ENCODE measurements at regions not wholly inside any gene's neighbourhood (a gene's known extent, or its start where the extent isn't known, plus 50 kb on each side); places are given as distances from the start of the nearest gene placed in this dataset.

DNA sequence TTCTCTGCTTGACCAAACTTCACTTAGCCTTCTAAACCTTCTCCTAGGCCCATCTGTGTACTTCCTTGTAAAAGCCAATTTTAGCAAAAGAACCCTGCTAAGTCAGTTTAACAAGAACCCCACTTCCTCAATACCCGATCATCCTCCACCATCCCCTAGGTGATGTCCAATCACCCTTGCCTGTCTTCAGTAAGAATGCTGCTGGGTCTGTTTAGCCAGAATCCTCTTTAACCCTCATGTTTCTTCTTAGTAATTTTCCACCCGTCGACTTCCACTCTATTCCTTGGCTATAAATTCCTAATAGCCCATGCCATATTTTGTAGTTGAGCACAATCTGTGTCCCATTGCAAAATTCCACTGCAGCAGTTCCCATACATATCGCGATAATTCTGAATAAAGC, 780.0 kb upstream of the RAB6C start:
- TF ChIP-seq, protein P1, sequence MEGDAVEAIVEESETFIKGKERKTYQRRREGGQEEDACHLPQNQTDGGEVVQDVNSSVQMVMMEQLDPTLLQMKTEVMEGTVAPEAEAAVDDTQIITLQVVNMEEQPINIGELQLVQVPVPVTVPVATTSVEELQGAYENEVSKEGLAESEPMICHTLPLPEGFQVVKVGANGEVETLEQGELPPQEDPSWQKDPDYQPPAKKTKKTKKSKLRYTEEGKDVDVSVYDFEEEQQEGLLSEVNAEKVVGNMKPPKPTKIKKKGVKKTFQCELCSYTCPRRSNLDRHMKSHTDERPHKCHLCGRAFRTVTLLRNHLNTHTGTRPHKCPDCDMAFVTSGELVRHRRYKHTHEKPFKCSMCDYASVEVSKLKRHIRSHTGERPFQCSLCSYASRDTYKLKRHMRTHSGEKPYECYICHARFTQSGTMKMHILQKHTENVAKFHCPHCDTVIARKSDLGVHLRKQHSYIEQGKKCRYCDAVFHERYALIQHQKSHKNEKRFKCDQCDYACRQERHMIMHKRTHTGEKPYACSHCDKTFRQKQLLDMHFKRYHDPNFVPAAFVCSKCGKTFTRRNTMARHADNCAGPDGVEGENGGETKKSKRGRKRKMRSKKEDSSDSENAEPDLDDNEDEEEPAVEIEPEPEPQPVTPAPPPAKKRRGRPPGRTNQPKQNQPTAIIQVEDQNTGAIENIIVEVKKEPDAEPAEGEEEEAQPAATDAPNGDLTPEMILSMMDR (IDR thresholded peaks at IDR 0.05; ENCODE audit: extremely low read depth in 1 of 2, insufficient read depth in 1 of 2, low read depth in 1 of 2, low read length in 2 of 2): no peak
- no peak for TF ChIP-seq POLR2AphosphoS5 (IDR thresholded peaks at IDR 0.05; ENCODE audit: insufficient read depth, low read depth, low read length)
- TF ChIP-seq, protein P2, sequence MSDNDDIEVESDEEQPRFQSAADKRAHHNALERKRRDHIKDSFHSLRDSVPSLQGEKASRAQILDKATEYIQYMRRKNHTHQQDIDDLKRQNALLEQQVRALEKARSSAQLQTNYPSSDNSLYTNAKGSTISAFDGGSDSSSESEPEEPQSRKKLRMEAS (IDR thresholded peaks at IDR 0.05; ENCODE audit: insufficient read depth, insufficient read length): no peak
- TF ChIP-seq POLR2A (IDR thresholded peaks at IDR 0.05; ENCODE audit: low read depth, low read length): no peak
- no peak for TF ChIP-seq EZH2 (IDR thresholded peaks at IDR 0.05; ENCODE audit: borderline replicate concordance, low read depth, low read length, severe bottlenecking)
